SK-N-SH (cell line): ENCODE measurements at regions not wholly inside any gene's neighbourhood (a gene's known extent, or its start where the extent isn't known, plus 50 kb on each side); places are given as distances from the start of the nearest gene placed in this dataset.

Source experiments
- CTCF ChIA-PET: fragments of 300-600, 350-600 bp; formaldehyde crosslinking; extraction: SDS; loops from one replicate; lab custom pipeline; 2021; lab: Yijun Ruan, JAX
- POLR2A ChIA-PET: fragments of 350-600 bp; sonication (Branson Sonifier 250); formaldehyde crosslinking; extraction: SDS; loops from one replicate; lab custom pipeline; 2020; ENCODE audit warnings: antibody characterized with exemption, inconsistent platforms; lab: Yijun Ruan, JAX
- DNase-seq: peaks from one replicate; pipeline ENCODE4 v3.0.0; 2012
- H2AFZ ChIP-seq: fragments of 200-600 bp; sonication (generic); 2 replicates; pipeline ENCODE4 v1.8.1; 2016; ENCODE audit warnings: antibody characterized with exemption, mild to moderate bottlenecking, low read depth
- H3F3A ChIP-seq: fragments of 200-600 bp; sonication (generic); replicated peaks from 2 replicates; pipeline ENCODE3; 2016; ENCODE audit warnings: antibody characterized with exemption, mild to moderate bottlenecking; ENCODE audit not compliant: insufficient read depth
- H3K27ac ChIP-seq, 2 experiments: fragments of 200-500 bp in 1 of 2; fragments of 200-600 bp in 1 of 2; sonication (Bioruptor generic) in 1 of 2; sonication (generic), shearing (Covaris generic) in 1 of 2; 2 replicates each; pipeline versions ENCODE4 v1.5.1 to v1.6.1; 2014 to 2016; ENCODE audit warnings: low read depth in 2 of 2, inconsistent platforms in 1 of 2, low read length in 1 of 2, mild to moderate bottlenecking in 1 of 2, mixed read lengths in 1 of 2
- H3K27me3 ChIP-seq: fragments of 200-600 bp; sonication (generic), shearing (Covaris generic); 2 replicates; pipeline ENCODE4 v1.6.1; 2016; ENCODE audit warnings: mixed run types; ENCODE audit not compliant: insufficient read depth
- H3K36me3 ChIP-seq, 2 experiments: fragments of 200-500 bp in 1 of 2; fragments of 200-600 bp in 1 of 2; sonication (Bioruptor generic) in 1 of 2; sonication (generic) in 1 of 2; replicated peaks in 1 of 2; 2 replicates each; pipeline versions ENCODE3 to v1.5.1; 2014 to 2016; ENCODE audit warnings: low read length in 1 of 2, mild to moderate bottlenecking in 1 of 2; ENCODE audit not compliant: insufficient read depth in 2 of 2, control insufficient read depth in 1 of 2
- H3K4me1 ChIP-seq, 2 experiments: fragments of 200-500 bp in 1 of 2; fragments of 200-600 bp in 1 of 2; sonication (Bioruptor generic) in 1 of 2; sonication (generic), shearing (Covaris generic) in 1 of 2; 2 replicates each; pipeline versions ENCODE4 v1.5.1 to v1.6.1; 2014 to 2016; ENCODE audit warnings: low read depth in 1 of 2, low read length in 1 of 2, mixed run types in 1 of 2; ENCODE audit not compliant: insufficient read depth in 2 of 2, control insufficient read depth in 1 of 2
- H3K4me2 ChIP-seq: fragments of 200-600 bp; sonication (generic), shearing (Covaris generic); 2 replicates; pipeline ENCODE4 v1.6.1; 2017; ENCODE audit warnings: mixed run types
- H3K4me3 ChIP-seq, 2 experiments: fragments of 200-500 bp in 1 of 2; fragments of 200-600 bp in 1 of 2; sonication (Bioruptor generic) in 1 of 2; sonication (generic), shearing (Covaris generic) in 1 of 2; 2 replicates each; pipeline versions ENCODE4 v1.5.1 to v1.8.1; 2014 to 2016; ENCODE audit warnings: low read depth in 2 of 2, inconsistent platforms in 1 of 2, low read length in 1 of 2, mild to moderate bottlenecking in 1 of 2, mixed read lengths in 1 of 2, moderate library complexity in 1 of 2
- H3K79me2 ChIP-seq: fragments of 200-600 bp; sonication (generic); 2 replicates; pipeline ENCODE4 v1.8.1; 2017; ENCODE audit warnings: mild to moderate bottlenecking; ENCODE audit not compliant: insufficient read depth
- H3K9ac ChIP-seq: fragments of 200-600 bp; sonication (generic); 2 replicates; pipeline ENCODE4 v1.6.1; 2017; ENCODE audit warnings: mixed run types
- H3K9me2 ChIP-seq: fragments of 200-600 bp; sonication (generic); 2 replicates; pipeline ENCODE4 v1.6.1; 2017; ENCODE audit warnings: mixed run types
- H3K9me3 ChIP-seq: fragments of 200-600 bp; sonication (generic); 2 replicates; pipeline ENCODE4 v1.6.1; 2017; ENCODE audit warnings: mixed run types, mild to moderate bottlenecking, moderate library complexity
- H4K20me1 ChIP-seq: fragments of 200-600 bp; sonication (generic); 2 replicates; pipeline ENCODE4 v1.6.1; 2017; ENCODE audit warnings: mild to moderate bottlenecking, mixed run types; ENCODE audit not compliant: insufficient read depth
- CHD2 ChIP-seq: fragments of 150-350 bp; IDR thresholded peaks from 2 replicates; pipeline ENCODE4 v1.6.1; 2018; ENCODE audit warnings: low read length; ENCODE audit not compliant: partially characterized antibody
- ELF1 ChIP-seq: IDR thresholded peaks from 2 replicates; pipeline ENCODE4 v1.4.0; 2012
- EZH2phosphoT487 ChIP-seq: fragments of 200-600 bp; sonication (generic); IDR thresholded peaks from 2 replicates; pipeline ENCODE4 v1.6.1; 2017; ENCODE audit warnings: low read depth, mixed run types, mild to moderate bottlenecking, antibody characterized with exemption, moderate library complexity, borderline replicate concordance
- FOSL2 ChIP-seq: IDR thresholded peaks from 2 replicates; pipeline ENCODE4 v1.4.0; 2012; ENCODE audit warnings: low read depth, mild to moderate bottlenecking, moderate library complexity, borderline replicate concordance
- FOXJ3 ChIP-seq: sonication (generic); formaldehyde crosslinking; IDR thresholded peaks from 2 replicates; pipeline ENCODE4 v1.5.1; 2020; ENCODE audit warnings: mild to moderate bottlenecking, missing genetic modification reagents
- FOXM1 ChIP-seq: IDR thresholded peaks from 2 replicates; pipeline ENCODE4 v1.4.0; 2012; ENCODE audit warnings: low read depth, mild to moderate bottlenecking
- GABPA ChIP-seq: IDR thresholded peaks from 2 replicates; pipeline ENCODE4 v1.4.0; 2012; ENCODE audit warnings: low read depth, mild to moderate bottlenecking
- GATA2 ChIP-seq: sonication (generic); formaldehyde crosslinking; IDR thresholded peaks from 2 replicates; pipeline ENCODE4 v1.5.0; 2020; ENCODE audit warnings: mild to moderate bottlenecking, missing genetic modification reagents
- MEF2A ChIP-seq: IDR thresholded peaks from 2 replicates; pipeline ENCODE4 v1.4.0; 2012; ENCODE audit warnings: low read depth, borderline replicate concordance
- MXI1 ChIP-seq: IDR thresholded peaks from 2 replicates; pipeline ENCODE4 v1.6.1; 2012; ENCODE audit warnings: mild to moderate bottlenecking, low read depth, low read length, improper control_type of control experiment
- NFIC ChIP-seq: IDR thresholded peaks from 2 replicates; pipeline ENCODE4 v1.4.0; 2012; ENCODE audit warnings: borderline replicate concordance
- NRF1 ChIP-seq: IDR thresholded peaks from 2 replicates; pipeline ENCODE4 v1.6.1; 2012; ENCODE audit warnings: low read depth, mild to moderate bottlenecking, low read length
- POLR2AphosphoS5 ChIP-seq: IDR thresholded peaks from 2 replicates; pipeline ENCODE4 v1.6.1; 2012; ENCODE audit warnings: low read depth, low read length
- RAD21 ChIP-seq: IDR thresholded peaks from 2 replicates; pipeline ENCODE4 v1.6.1; 2012; ENCODE audit warnings: mild to moderate bottlenecking, low read length
- RXRA ChIP-seq: IDR thresholded peaks from 2 replicates; pipeline ENCODE4 v1.4.0; 2012; ENCODE audit warnings: low read depth, mild to moderate bottlenecking, borderline replicate concordance
- TCF12 ChIP-seq: IDR thresholded peaks from 2 replicates; pipeline ENCODE4 v1.4.0; 2012
- TEAD4 ChIP-seq: IDR thresholded peaks from 2 replicates; pipeline ENCODE4 v1.4.0; 2012; ENCODE audit warnings: mild to moderate bottlenecking, borderline replicate concordance; ENCODE audit not compliant: insufficient read depth
- YY1 ChIP-seq: IDR thresholded peaks from 2 replicates; pipeline ENCODE4 v1.4.0; 2012; ENCODE audit warnings: low read depth, mild to moderate bottlenecking
- WGBS: methylation state at CpG from one replicate; pipeline ENCODE4 v1.1.6; 2017; ENCODE audit warnings: low lambda C conversion rate; 5-methylcytosine and 5-hydroxymethylcytosine counted together
- TF ChIP-seq, protein P1 (sequence below): IDR thresholded peaks from 2 replicates; pipeline ENCODE4; 2012
- TF ChIP-seq, protein P2 (sequence below): IDR thresholded peaks from 2 replicates; pipeline ENCODE4 v1.6.1; 2012; ENCODE audit warnings: mild to moderate bottlenecking, low read depth, low read length, moderate library complexity
- TF ChIP-seq, protein P3 (sequence below): IDR thresholded peaks from 2 replicates; pipeline ENCODE4 v1.4.0; 2012; ENCODE audit warnings: low read depth, borderline replicate concordance
- TF ChIP-seq, protein P4 (sequence below): fragments of 150-350 bp; IDR thresholded peaks from 2 replicates; pipeline ENCODE4 v1.6.1; 2017; ENCODE audit warnings: antibody characterized with exemption, low read length, low read depth, borderline replicate concordance
- TF ChIP-seq, protein P5 (sequence below): IDR thresholded peaks from 2 replicates; pipeline ENCODE4 v1.4.0; 2012; ENCODE audit warnings: low read depth, borderline replicate concordance
- TF ChIP-seq, protein P6 (sequence below): fragments of 200-600 bp; sonication (generic); IDR thresholded peaks from 2 replicates; pipeline ENCODE4 v1.6.1; 2017; ENCODE audit warnings: antibody characterized with exemption, mild to moderate bottlenecking, moderate library complexity

DNA sequence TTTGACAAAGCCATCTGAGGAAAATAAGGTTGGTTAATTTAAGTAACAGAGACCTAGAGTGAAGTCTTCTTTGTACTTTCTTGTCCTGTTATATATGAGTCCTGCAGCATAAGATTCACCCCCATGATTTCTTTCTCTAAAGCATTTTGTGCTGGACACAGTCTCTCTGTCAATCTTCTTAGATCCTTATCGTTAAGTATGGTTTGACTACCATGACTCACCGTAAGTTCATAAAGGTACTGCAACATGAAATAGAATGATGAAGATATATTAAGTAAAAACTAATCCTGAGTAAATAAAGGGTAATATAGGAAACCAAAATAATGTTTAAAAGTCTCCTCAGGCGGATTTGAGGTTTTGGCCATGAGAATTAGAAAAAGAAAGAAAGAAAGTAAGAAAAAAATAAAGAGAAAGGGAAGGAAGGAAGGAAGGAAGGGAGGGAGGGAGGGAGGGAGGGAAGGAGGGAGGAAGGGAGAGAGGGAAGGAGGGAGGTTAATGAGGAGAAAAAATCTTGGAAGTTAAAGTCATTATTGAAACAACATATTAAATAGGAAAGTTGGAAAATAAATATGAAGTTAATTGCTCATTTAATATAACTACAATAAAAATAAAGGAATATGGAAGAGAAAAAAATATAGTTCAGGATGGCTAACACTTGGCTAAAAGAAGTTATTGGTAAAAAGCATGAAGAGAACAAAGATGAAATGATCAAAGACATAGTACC lies 980.3 kb upstream of the CDH2 start:
- no peak for DNase-seq
- Histone ChIP-seq H3K9me2 (no peaks in the 10 kb centered on the region), H3K36me3 (no peaks in the 10 kb centered on the region), H3K9ac (peak overlapping the region; percentile 60), H3K9me3 (no peaks in the 10 kb centered on the region), H4K20me1 (no peaks in the 10 kb centered on the region), H3K4me3 (peak overlapping the region; percentile 37 to 49; a peak in 3 of 4 replicates), H3K27ac (peak overlapping the region; percentile 78 to 86), H2AFZ (peak overlapping the region; percentile 28), H3K27me3 (no peaks in the 10 kb centered on the region), H3K4me1 (peaks cover 0 to 27% of the 10 kb centered on the region in 2 experiments; a peak in 3 of 4 replicates), H3K79me2 (peaks cover 2% of the 10 kb centered on the region; the same call in 1 of the 2 replicates), H3K4me2 (peak overlapping the region; percentile 66), H3F3A (peaks cover 40% of the 10 kb centered on the region)
- ChIA-PET POLR2A (no interaction called here), CTCF (no interaction called here)
- WGBS = 15% methylated on average over 3 of the region's 3 CpGs
- TF ChIP-seq FOSL2 (peak; percentile 66), GATA2 (CRISPR knock-in tag) (no peak), EZH2phosphoT487 (no peak), MEF2A (no peak), NFIC (peak; percentile 50; the same call in 1 of the 2 replicates), RAD21 (no peak), YY1 (no peak), TEAD4 (no peak), FOXM1 (no peak), ELF1 (no peak), POLR2AphosphoS5 (no peak), RXRA (peak; percentile 50; the same call in 1 of the 2 replicates), NRF1 (no peak), GABPA (no peak), FOXJ3 (CRISPR knock-in tag) (no peak), MXI1 (no peak), CHD2 (no peak), TCF12 (peak; percentile 80)
- TF ChIP-seq, protein P1, sequence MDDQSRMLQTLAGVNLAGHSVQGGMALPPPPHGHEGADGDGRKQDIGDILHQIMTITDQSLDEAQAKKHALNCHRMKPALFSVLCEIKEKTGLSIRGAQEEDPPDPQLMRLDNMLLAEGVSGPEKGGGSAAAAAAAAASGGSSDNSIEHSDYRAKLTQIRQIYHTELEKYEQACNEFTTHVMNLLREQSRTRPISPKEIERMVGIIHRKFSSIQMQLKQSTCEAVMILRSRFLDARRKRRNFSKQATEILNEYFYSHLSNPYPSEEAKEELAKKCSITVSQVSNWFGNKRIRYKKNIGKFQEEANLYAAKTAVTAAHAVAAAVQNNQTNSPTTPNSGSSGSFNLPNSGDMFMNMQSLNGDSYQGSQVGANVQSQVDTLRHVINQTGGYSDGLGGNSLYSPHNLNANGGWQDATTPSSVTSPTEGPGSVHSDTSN = peak; percentile 92
- TF ChIP-seq, protein P2, sequence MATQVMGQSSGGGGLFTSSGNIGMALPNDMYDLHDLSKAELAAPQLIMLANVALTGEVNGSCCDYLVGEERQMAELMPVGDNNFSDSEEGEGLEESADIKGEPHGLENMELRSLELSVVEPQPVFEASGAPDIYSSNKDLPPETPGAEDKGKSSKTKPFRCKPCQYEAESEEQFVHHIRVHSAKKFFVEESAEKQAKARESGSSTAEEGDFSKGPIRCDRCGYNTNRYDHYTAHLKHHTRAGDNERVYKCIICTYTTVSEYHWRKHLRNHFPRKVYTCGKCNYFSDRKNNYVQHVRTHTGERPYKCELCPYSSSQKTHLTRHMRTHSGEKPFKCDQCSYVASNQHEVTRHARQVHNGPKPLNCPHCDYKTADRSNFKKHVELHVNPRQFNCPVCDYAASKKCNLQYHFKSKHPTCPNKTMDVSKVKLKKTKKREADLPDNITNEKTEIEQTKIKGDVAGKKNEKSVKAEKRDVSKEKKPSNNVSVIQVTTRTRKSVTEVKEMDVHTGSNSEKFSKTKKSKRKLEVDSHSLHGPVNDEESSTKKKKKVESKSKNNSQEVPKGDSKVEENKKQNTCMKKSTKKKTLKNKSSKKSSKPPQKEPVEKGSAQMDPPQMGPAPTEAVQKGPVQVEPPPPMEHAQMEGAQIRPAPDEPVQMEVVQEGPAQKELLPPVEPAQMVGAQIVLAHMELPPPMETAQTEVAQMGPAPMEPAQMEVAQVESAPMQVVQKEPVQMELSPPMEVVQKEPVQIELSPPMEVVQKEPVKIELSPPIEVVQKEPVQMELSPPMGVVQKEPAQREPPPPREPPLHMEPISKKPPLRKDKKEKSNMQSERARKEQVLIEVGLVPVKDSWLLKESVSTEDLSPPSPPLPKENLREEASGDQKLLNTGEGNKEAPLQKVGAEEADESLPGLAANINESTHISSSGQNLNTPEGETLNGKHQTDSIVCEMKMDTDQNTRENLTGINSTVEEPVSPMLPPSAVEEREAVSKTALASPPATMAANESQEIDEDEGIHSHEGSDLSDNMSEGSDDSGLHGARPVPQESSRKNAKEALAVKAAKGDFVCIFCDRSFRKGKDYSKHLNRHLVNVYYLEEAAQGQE = no peak
- TF ChIP-seq, protein P3, sequence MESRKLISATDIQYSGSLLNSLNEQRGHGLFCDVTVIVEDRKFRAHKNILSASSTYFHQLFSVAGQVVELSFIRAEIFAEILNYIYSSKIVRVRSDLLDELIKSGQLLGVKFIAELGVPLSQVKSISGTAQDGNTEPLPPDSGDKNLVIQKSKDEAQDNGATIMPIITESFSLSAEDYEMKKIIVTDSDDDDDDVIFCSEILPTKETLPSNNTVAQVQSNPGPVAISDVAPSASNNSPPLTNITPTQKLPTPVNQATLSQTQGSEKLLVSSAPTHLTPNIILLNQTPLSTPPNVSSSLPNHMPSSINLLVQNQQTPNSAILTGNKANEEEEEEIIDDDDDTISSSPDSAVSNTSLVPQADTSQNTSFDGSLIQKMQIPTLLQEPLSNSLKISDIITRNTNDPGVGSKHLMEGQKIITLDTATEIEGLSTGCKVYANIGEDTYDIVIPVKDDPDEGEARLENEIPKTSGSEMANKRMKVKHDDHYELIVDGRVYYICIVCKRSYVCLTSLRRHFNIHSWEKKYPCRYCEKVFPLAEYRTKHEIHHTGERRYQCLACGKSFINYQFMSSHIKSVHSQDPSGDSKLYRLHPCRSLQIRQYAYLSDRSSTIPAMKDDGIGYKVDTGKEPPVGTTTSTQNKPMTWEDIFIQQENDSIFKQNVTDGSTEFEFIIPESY = no peak
- TF ChIP-seq, protein P4, sequence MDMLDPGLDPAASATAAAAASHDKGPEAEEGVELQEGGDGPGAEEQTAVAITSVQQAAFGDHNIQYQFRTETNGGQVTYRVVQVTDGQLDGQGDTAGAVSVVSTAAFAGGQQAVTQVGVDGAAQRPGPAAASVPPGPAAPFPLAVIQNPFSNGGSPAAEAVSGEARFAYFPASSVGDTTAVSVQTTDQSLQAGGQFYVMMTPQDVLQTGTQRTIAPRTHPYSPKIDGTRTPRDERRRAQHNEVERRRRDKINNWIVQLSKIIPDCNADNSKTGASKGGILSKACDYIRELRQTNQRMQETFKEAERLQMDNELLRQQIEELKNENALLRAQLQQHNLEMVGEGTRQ = no peak
- TF ChIP-seq, protein P5, sequence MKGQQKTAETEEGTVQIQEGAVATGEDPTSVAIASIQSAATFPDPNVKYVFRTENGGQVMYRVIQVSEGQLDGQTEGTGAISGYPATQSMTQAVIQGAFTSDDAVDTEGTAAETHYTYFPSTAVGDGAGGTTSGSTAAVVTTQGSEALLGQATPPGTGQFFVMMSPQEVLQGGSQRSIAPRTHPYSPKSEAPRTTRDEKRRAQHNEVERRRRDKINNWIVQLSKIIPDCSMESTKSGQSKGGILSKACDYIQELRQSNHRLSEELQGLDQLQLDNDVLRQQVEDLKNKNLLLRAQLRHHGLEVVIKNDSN = no peak
- TF ChIP-seq, protein P6, sequence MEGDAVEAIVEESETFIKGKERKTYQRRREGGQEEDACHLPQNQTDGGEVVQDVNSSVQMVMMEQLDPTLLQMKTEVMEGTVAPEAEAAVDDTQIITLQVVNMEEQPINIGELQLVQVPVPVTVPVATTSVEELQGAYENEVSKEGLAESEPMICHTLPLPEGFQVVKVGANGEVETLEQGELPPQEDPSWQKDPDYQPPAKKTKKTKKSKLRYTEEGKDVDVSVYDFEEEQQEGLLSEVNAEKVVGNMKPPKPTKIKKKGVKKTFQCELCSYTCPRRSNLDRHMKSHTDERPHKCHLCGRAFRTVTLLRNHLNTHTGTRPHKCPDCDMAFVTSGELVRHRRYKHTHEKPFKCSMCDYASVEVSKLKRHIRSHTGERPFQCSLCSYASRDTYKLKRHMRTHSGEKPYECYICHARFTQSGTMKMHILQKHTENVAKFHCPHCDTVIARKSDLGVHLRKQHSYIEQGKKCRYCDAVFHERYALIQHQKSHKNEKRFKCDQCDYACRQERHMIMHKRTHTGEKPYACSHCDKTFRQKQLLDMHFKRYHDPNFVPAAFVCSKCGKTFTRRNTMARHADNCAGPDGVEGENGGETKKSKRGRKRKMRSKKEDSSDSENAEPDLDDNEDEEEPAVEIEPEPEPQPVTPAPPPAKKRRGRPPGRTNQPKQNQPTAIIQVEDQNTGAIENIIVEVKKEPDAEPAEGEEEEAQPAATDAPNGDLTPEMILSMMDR = no peak
